Osteocyte (in vitro differentiated cells): ENCODE measurements at regions not wholly inside any gene's neighbourhood (a gene's known extent, or its start where the extent isn't known, plus 50 kb on each side); places are given as distances from the start of the nearest gene placed in this dataset.
"Not testable (repeated sequence)": the region's sequence is repeated elsewhere in the genome, so short reads cannot be mapped to it uniquely, and the experiment has no call there.

ENCODE experiments used
- DNase-seq: peaks from one replicate; pipeline ENCODE4 v3.0.0; 2021; ENCODE audit warnings: mixed read lengths; ENCODE audit not compliant: unreplicated experiment; ENCODE audit errors: extremely low spot score
- H3K27ac Mint-ChIP-seq: one replicate; pipeline ENCODE4 v1.8.0; 2021; ENCODE audit warnings: mild to moderate bottlenecking, mixed read lengths; ENCODE audit not compliant: unreplicated experiment
- H3K27me3 Mint-ChIP-seq: one replicate; pipeline ENCODE4 v1.8.0; 2021; ENCODE audit warnings: mixed read lengths; ENCODE audit not compliant: unreplicated experiment
- H3K36me3 Mint-ChIP-seq: one replicate; pipeline ENCODE4 v1.8.0; 2021; ENCODE audit warnings: mixed read lengths; ENCODE audit not compliant: unreplicated experiment
- H3K4me1 Mint-ChIP-seq: one replicate; pipeline ENCODE4 v1.8.0; 2021; ENCODE audit warnings: mixed read lengths; ENCODE audit not compliant: unreplicated experiment
- H3K4me3 Mint-ChIP-seq: one replicate; pipeline ENCODE4 v1.8.0; 2021; ENCODE audit warnings: mild to moderate bottlenecking, moderate library complexity, mixed read lengths; ENCODE audit not compliant: unreplicated experiment
- H3K9me3 Mint-ChIP-seq: one replicate; pipeline ENCODE4 v1.8.0; 2021; ENCODE audit warnings: mixed read lengths; ENCODE audit not compliant: unreplicated experiment
- CTCF ChIP-seq: fragments of 200-600 bp; sonication (generic); IDR thresholded peaks from 2 replicates; pipeline ENCODE4 v1.5.0; 2021; ENCODE audit warnings: antibody characterized with exemption, mild to moderate bottlenecking, moderate library complexity

GRCh38 chr17:22514767-22515320 is 822.5 kb downstream of the KCNJ18 start:
- Mint-ChIP-seq H3K9me3 (peaks cover 37% of the 10 kb centered on the region), H3K27me3 (no peaks in the 10 kb centered on the region), H3K27ac (no peak overlapping the region), H3K4me3 (no peak overlapping the region), H3K36me3 (no peaks in the 10 kb centered on the region), H3K4me1 (no peaks in the 10 kb centered on the region)
- TF ChIP-seq CTCF, result no peak
- DNase-seq, result peak; percentile 65

- no peak for TF ChIP-seq CTCF
- Mint-ChIP-seq H3K9me3 (peaks cover 29% of the 10 kb centered on the region), H3K36me3 (no peaks in the 10 kb centered on the region), H3K4me1 (no peaks in the 10 kb centered on the region), H3K4me3 (no peak overlapping the region), H3K27me3 (no peaks in the 10 kb centered on the region), H3K27ac (no peak overlapping the region)
- peak; percentile 48 for DNase-seq
These were observed 823.3 kb downstream of the KCNJ18 start for GRCh38 chr17:22515599-22515998.

GRCh38 chr17:22516861-22517636 is 824.7 kb downstream of the KCNJ18 start:
- Mint-ChIP-seq H3K9me3 (peaks cover 22% of the 10 kb centered on the region), H3K27ac (no peak overlapping the region), H3K4me3 (no peak overlapping the region), H3K27me3 (no peaks in the 10 kb centered on the region), H3K4me1 (no peaks in the 10 kb centered on the region), H3K36me3 (no peaks in the 10 kb centered on the region)
- DNase-seq, result peak; percentile 83
- TF ChIP-seq CTCF, result no peak

- no peak for DNase-seq
- H3K4me3 Mint-ChIP-seq, result no peak overlapping the region
- no peaks in the 10 kb centered on the region for H3K4me1 Mint-ChIP-seq
- peaks cover 22% of the 10 kb centered on the region for H3K9me3 Mint-ChIP-seq
- no peaks in the 10 kb centered on the region for H3K27me3 Mint-ChIP-seq
- H3K27ac Mint-ChIP-seq, result no peak overlapping the region
- no peaks in the 10 kb centered on the region for H3K36me3 Mint-ChIP-seq
- no peak for TF ChIP-seq CTCF
These were observed 825.4 kb downstream of the KCNJ18 start for GRCh38 chr17:22517716-22518115.

GRCh38 chr17:22518185-22518584 is 825.9 kb downstream of the KCNJ18 start:
- no peaks in the 10 kb centered on the region for H3K4me1 Mint-ChIP-seq
- H3K27me3 Mint-ChIP-seq, result no peaks in the 10 kb centered on the region
- TF ChIP-seq CTCF, result no peak
- H3K4me3 Mint-ChIP-seq, result no peak overlapping the region
- peaks cover 22% of the 10 kb centered on the region for H3K9me3 Mint-ChIP-seq
- H3K36me3 Mint-ChIP-seq, result no peaks in the 10 kb centered on the region
- DNase-seq, result no peak
- no peak overlapping the region for H3K27ac Mint-ChIP-seq

- H3K4me1 Mint-ChIP-seq, H3K36me3 Mint-ChIP-seq, H3K27me3 Mint-ChIP-seq, DNase-seq, H3K4me3 Mint-ChIP-seq, H3K27ac Mint-ChIP-seq: not testable (repeated sequence)
- H3K9me3 Mint-ChIP-seq, result peaks cover 17% of the 10 kb centered on the region
These were observed 856.5 kb downstream of the KCNJ18 start for GRCh38 chr17:22548873-22549272.

GRCh38 chr17:22551695-22552415 is 859.5 kb downstream of the KCNJ18 start:
- not testable (repeated sequence) for H3K36me3 Mint-ChIP-seq, H3K4me3 Mint-ChIP-seq, H3K4me1 Mint-ChIP-seq, H3K27ac Mint-ChIP-seq, H3K27me3 Mint-ChIP-seq, DNase-seq
- peaks cover 23% of the 10 kb centered on the region for H3K9me3 Mint-ChIP-seq
